GM12872 (cell line): ENCODE measurements at regions not wholly inside any gene's neighbourhood (a gene's known extent, or its start where the extent isn't known, plus 50 kb on each side); places are given as distances from the start of the nearest gene placed in this dataset.
A peak's percentile ranks its signal among the peaks of the same experiment; 100 is the strongest.

Experiments
- TF ChIP-seq, protein P1 (sequence below): IDR thresholded peaks from 3 replicates; pipeline ENCODE4 v1.5.1; 2011; ENCODE audit warnings: low read depth, mild to moderate bottlenecking, low read length, moderate library complexity; ENCODE audit not compliant: insufficient read depth

DNA sequence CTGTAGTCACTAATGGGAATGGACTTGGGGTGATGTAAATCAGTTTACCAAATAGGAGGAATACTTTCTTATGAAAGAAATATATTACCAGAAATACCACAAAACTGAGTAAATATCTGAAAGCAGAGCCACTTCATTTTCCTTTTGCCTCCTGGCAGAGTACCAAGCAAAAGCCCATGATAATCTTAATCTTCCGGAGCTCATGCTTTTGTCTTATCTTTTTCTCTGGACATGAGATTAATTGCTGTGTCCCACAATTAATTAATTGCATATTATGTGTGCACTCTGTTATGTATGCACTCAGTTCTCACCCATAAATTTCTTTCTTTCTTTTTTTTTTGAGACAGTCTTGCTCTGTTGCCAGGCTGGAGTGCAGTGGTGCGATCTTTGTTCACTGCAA is 94.1 kb upstream of the PDE4B start:
- TF ChIP-seq, protein P1, sequence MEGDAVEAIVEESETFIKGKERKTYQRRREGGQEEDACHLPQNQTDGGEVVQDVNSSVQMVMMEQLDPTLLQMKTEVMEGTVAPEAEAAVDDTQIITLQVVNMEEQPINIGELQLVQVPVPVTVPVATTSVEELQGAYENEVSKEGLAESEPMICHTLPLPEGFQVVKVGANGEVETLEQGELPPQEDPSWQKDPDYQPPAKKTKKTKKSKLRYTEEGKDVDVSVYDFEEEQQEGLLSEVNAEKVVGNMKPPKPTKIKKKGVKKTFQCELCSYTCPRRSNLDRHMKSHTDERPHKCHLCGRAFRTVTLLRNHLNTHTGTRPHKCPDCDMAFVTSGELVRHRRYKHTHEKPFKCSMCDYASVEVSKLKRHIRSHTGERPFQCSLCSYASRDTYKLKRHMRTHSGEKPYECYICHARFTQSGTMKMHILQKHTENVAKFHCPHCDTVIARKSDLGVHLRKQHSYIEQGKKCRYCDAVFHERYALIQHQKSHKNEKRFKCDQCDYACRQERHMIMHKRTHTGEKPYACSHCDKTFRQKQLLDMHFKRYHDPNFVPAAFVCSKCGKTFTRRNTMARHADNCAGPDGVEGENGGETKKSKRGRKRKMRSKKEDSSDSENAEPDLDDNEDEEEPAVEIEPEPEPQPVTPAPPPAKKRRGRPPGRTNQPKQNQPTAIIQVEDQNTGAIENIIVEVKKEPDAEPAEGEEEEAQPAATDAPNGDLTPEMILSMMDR, result no peak

DNA sequence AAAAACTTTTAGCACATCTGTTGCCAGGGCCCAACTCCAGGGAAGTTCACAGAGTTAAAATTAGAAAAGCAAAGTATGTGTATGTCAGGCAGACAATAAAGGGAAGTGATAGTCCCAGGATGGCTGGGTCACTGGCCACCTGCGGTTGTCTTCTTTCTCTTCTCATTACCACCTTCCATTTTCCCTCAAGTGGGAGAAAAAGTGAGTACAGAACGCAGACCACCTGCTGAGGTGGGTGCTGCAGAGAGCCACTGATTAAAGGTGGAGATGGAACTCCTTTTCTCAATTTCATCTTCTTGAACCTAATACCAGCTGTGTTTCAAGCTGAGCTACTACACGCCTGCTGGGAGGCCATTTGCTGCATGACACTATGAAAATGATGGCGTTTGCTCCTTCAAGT is 88.8 kb upstream of the PDE4B start:
- TF ChIP-seq, protein P1, result no peak

DNA sequence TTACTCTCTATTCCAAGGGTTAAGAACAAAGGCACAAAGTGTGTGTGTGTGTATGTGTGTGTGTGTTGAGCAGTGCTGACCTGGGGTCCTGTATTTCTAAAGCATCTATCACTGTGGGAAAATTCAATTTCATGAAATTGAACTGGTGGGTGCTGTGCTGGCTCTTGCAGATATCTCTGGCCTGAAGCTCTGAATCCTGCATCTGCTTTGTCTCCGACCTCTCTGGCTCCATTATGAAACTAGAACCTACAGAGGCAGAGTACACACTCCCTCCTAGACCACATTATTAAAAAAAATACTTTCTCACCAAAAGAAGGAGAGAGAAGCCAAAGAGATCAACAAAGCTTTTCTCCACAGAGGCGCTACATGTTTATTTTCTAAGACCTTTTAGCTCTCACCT is 88.4 kb upstream of the PDE4B start:
- TF ChIP-seq, protein P1, result no peak

DNA sequence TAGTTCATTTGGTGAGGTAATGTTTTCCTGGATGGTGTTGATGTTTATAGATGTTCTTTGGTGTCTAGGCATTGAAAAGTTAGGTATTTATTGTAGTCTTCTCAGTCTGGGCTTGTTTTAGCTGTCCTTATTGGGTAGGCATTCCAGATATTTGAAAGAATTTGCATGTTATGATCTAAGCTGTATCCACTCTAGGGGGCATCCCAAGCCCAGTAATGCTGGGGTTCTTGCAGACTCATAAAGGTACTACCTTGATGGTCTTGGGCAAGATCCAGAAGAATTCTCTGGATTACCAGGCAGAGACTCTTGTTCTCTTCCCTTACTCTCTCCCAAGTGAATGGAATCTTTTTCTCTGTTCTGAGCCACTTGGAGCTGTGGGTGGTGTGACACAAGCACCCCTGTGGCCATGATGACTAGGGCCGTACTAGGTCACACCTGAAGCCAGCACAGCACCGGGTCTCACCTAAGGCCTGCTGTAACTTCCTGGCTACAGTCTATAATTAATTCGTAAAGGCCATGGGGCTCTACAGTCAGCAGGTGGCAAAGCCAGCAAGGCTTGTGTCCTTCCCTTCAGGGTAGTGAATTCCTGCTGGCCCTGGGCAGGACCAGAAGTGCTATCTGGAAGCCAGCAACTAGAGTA is 74.8 kb upstream of the PDE4B start:
- TF ChIP-seq, protein P1, result peak; percentile 15; the same call in 1 of the 3 replicates

DNA sequence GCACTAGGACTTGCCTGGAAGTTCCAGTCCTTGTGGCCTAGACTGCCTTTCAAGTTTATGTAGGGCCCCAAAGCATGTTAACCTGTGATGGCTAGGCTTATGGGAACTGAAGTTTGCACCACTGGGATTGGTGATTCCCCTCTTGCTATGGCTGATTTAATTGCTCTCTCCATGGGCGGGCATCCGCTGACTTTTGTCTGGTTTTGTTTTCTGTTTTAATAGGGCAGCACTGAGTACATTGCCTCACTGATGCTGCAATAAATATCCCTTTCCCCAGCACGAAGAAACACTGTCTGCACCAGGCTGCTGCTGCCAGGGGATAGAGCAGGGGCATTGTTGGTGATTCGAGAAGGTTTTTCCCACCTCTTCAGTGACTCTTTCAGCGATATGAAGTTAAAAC is 73.3 kb upstream of the PDE4B start:
- TF ChIP-seq, protein P1, result no peak

DNA sequence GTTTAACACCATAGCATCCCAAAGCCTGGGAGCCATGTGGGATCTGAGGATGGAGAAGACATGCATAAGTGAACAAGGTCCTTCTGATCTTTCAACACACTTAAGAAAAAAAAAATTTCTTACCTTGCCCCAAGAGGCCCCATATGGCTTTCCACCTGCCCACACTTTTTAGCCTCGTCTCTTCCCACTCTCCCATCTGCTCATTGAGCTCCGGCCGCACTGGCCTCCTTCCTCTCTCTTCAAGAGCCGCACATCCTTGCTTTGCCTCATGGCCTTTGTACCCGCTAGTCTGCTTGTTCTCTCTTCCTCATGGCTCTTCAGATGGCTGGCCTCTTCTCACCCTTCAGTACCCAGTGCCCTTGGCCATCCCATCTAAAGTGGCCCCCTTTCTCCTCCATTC is 70.2 kb upstream of the PDE4B start:
- TF ChIP-seq, protein P1, result no peak

DNA sequence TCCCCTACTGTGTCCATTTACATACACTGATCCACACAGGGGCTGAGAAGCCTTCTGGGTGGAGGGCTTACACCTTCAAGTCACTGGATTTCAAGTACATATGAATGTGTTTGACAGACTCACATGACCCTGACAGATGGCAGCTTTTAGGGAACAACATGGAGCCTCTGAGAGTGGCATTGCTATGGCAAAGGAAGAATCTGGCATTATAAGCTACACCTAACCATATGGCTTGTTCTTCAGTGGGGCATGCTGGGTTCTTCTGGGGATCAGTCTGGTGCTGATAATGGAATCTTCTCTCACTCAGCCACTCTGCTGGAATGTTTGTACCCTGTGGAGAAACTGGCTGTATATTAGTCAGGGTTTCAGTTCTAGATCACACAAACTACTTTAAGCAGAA is 68.5 kb upstream of the PDE4B start:
- TF ChIP-seq, protein P1, result no peak
